IMR-90 (cell line): ENCODE measurements at regions not wholly inside any gene's neighbourhood (a gene's known extent, or its start where the extent isn't known, plus 50 kb on each side); places are given as distances from the start of the nearest gene placed in this dataset.

Experiments used
- ATAC-seq: fragments of 200-7000 bp; cut with Tn5 transposase; 2 replicates; pipeline ENCODE4 v1.9.1; 2020; ENCODE audit warnings: low read depth, mild to moderate bottlenecking, moderate library complexity
- BruUV-seq: library from RNA; stranded (reverse); fragments of 400-500 nt; replicated peaks from 2 replicates; lab custom pipeline; 2021; lab: Mats Ljungman, UMichigan
- CTCF ChIA-PET: fragments of 300-600 bp; formaldehyde crosslinking; extraction: SDS; loops from one replicate; lab custom pipeline; 2021; ENCODE audit warnings: antibody characterized with exemption; lab: Yijun Ruan, JAX
- POLR2A ChIA-PET: fragments of 300-600 bp; sonication (Branson Sonifier 250); formaldehyde crosslinking; loops from one replicate; lab custom pipeline; 2022; ENCODE audit warnings: antibody characterized with exemption; ENCODE audit not compliant: unreplicated experiment; lab: Charles Lee
- DNase-seq: peaks from one replicate; pipeline ENCODE4 v3.0.0; 2013
- H2AFZ ChIP-seq: replicated peaks from 2 replicates; pipeline ENCODE3; 2013; ENCODE audit warnings: low read length, mild to moderate bottlenecking; ENCODE audit not compliant: poor library complexity
- H2AK5ac ChIP-seq: 2 replicates; pipeline ENCODE4 v1.6.1; 2013; ENCODE audit warnings: low read depth, low read length, inconsistent platforms
- H2AK9ac ChIP-seq: replicated peaks from 2 replicates; pipeline ENCODE3; 2013; ENCODE audit warnings: mild to moderate bottlenecking, low read depth, low read length, moderate library complexity; ENCODE audit not compliant: poor library complexity
- H2BK120ac ChIP-seq: 2 replicates; pipeline ENCODE4 v1.6.1; 2013; ENCODE audit warnings: low read depth, low read length, inconsistent platforms
- H2BK15ac ChIP-seq: 3 replicates; pipeline ENCODE4 v1.6.1; 2013; ENCODE audit warnings: low read depth, low read length, inconsistent platforms
- H2BK20ac ChIP-seq: 2 replicates; pipeline ENCODE4 v1.6.1; 2013; ENCODE audit warnings: low read depth, mild to moderate bottlenecking, inconsistent platforms, low read length, moderate library complexity
- H2BK5ac ChIP-seq: 2 replicates; pipeline ENCODE4 v1.6.1; 2013; ENCODE audit warnings: mild to moderate bottlenecking, low read depth, low read length, inconsistent platforms; ENCODE audit not compliant: poor library complexity, severe bottlenecking
- H3K14ac ChIP-seq: replicated peaks from 2 replicates; pipeline ENCODE4 v1.6.1; 2013; ENCODE audit warnings: low read depth, low read length, inconsistent platforms
- H3K18ac ChIP-seq: 2 replicates; pipeline ENCODE4 v1.6.1; 2013; ENCODE audit warnings: low read depth, low read length, control low read depth
- H3K23ac ChIP-seq: 2 replicates; pipeline ENCODE4 v1.6.1; 2013; ENCODE audit warnings: low read depth, low read length, inconsistent platforms
- H3K27ac ChIP-seq: 2 replicates; pipeline ENCODE4 v1.5.1; 2013; ENCODE audit warnings: mild to moderate bottlenecking, control low read depth, low read length; ENCODE audit not compliant: insufficient read depth
- H3K27me3 ChIP-seq: 2 replicates; pipeline ENCODE4 v1.6.1; 2013; ENCODE audit warnings: low read length; ENCODE audit not compliant: control insufficient read depth, insufficient read depth
- H3K36me3 ChIP-seq: 2 replicates; pipeline ENCODE4 v1.6.1; 2013; ENCODE audit warnings: low read length, mixed read lengths; ENCODE audit not compliant: control insufficient read depth, insufficient read depth
- H3K4ac ChIP-seq: 2 replicates; pipeline ENCODE4 v1.6.1; 2013; ENCODE audit warnings: low read depth, low read length, inconsistent platforms
- H3K4me1 ChIP-seq: 2 replicates; pipeline ENCODE4 v1.6.1; 2013; ENCODE audit warnings: low read length, mixed read lengths; ENCODE audit not compliant: control insufficient read depth, insufficient read depth
- H3K4me2 ChIP-seq: 2 replicates; pipeline ENCODE4 v1.6.1; 2013; ENCODE audit warnings: low read depth, mild to moderate bottlenecking, control low read depth, low read length, moderate library complexity
- H3K4me3 ChIP-seq: 2 replicates; pipeline ENCODE4 v1.5.1; 2013; ENCODE audit warnings: low read depth, mild to moderate bottlenecking, control low read depth, low read length, moderate library complexity; ENCODE audit not compliant: insufficient read depth
- H3K56ac ChIP-seq: 2 replicates; pipeline ENCODE4 v1.6.1; 2013; ENCODE audit warnings: low read length, inconsistent platforms; ENCODE audit not compliant: insufficient read depth; ENCODE audit errors: extremely low read depth
- H3K79me1 ChIP-seq, 2 experiments: 2 replicates each; pipeline ENCODE4 v1.6.1; 2013; ENCODE audit warnings: low read length in 2 of 2, inconsistent platforms in 1 of 2, low read depth in 1 of 2
- H3K9ac ChIP-seq: 2 replicates; pipeline ENCODE4 v1.6.1; 2013; ENCODE audit warnings: low read depth, low read length, control low read depth
- H3K9me1 ChIP-seq: 2 replicates; pipeline ENCODE4 v1.6.1; 2013; ENCODE audit warnings: low read length, inconsistent platforms; ENCODE audit not compliant: insufficient read depth
- H3K9me3 ChIP-seq: 2 replicates; pipeline ENCODE4 v1.6.1; 2013; ENCODE audit warnings: low read length; ENCODE audit not compliant: control insufficient read depth, insufficient read depth
- H4K20me1 ChIP-seq: 2 replicates; pipeline ENCODE4 v1.6.1; 2013; ENCODE audit warnings: low read length, inconsistent platforms; ENCODE audit not compliant: insufficient read depth
- H4K5ac ChIP-seq: 2 replicates; pipeline ENCODE4 v1.6.1; 2013; ENCODE audit warnings: mild to moderate bottlenecking, low read depth, low read length, control low read depth
- H4K8ac ChIP-seq, 2 experiments: 2 replicates each; pipeline ENCODE4 v1.6.1; 2013; ENCODE audit warnings: low read depth in 2 of 2, low read length in 2 of 2, control low read depth in 1 of 2, inconsistent platforms in 1 of 2
- H4K91ac ChIP-seq: 2 replicates; pipeline ENCODE4 v1.6.1; 2013; ENCODE audit warnings: low read depth, low read length, inconsistent platforms; ENCODE audit not compliant: insufficient read depth
- MAFK ChIP-seq: IDR thresholded peaks from 2 replicates; pipeline ENCODE4 v1.6.1; 2012; ENCODE audit warnings: low read depth, low read length, improper control_type of control experiment
- MAZ ChIP-seq: IDR thresholded peaks from 2 replicates; pipeline ENCODE4 v1.6.1; 2012; ENCODE audit warnings: low read depth, mild to moderate bottlenecking, low read length, improper control_type of control experiment, moderate library complexity, borderline replicate concordance
- RAD21 ChIP-seq: IDR thresholded peaks from 2 replicates; pipeline ENCODE4 v1.6.1; 2012; ENCODE audit warnings: low read length, improper control_type of control experiment
- RCOR1 ChIP-seq: IDR thresholded peaks from 2 replicates; pipeline ENCODE4 v1.6.1; 2012; ENCODE audit warnings: mild to moderate bottlenecking, low read length, improper control_type of control experiment; ENCODE audit not compliant: insufficient replicate concordance
- RFX5 ChIP-seq: IDR thresholded peaks from 2 replicates; pipeline ENCODE4 v1.8.0; 2012; ENCODE audit warnings: low read depth, mild to moderate bottlenecking, low read length, moderate library complexity
- WGBS, 2 experiments: methylation state at CpG; one replicate each; pipeline versions ENCODE4 v1.1.5 to v1.1.7; 2013; ENCODE audit warnings: missing lambda C conversion rate in 2 of 2; ENCODE audit not compliant: insufficient read length in 1 of 2; ENCODE audit errors: extremely low coverage in 2 of 2; 5-methylcytosine and 5-hydroxymethylcytosine counted together
- dilution Hi-C: fragments of 300-500 bp; cut with HindIII; formaldehyde crosslinking; loops from one replicate; pipeline ENCODE4 v1.14.3; 2018; ENCODE audit warnings: low sequenced_read_pairs; ENCODE audit not compliant: unreplicated experiment
- in situ Hi-C: fragments of 300-500 bp; cut with MboI; formaldehyde crosslinking; loops from 3 replicates; pipeline ENCODE4 v1.14.3; 2019; ENCODE audit warnings: low sequenced_read_pairs, inconsistent platforms, mixed read lengths
- intact Hi-C: fragments of 100-400 bp; cut with micrococcal nuclease; formaldehyde crosslinking; loops from 2 replicates; pipeline ENCODE4 v1.10.0; 2022
- TF ChIP-seq, protein P1 (sequence below): conservative IDR thresholded peaks from 2 replicates; pipeline ENCODE4 v1.5.1; 2012; ENCODE audit warnings: mild to moderate bottlenecking, low read depth, low read length, improper control_type of control experiment

GRCh38 chr5:68490406-68490805, 274.9 kb downstream of the PIK3R1 start:
- no peak overlapping the region for H3K9ac ChIP-seq
- no peaks in the 10 kb centered on the region for H3K36me3 ChIP-seq
- dilution Hi-C loops (no loop called here), in situ Hi-C loops (no loop called here), intact Hi-C loops (no loop called here)
- H3K9me1 ChIP-seq = no peaks in the 10 kb centered on the region
- H3K23ac ChIP-seq = no peak overlapping the region
- no peak overlapping the region for H3K27ac ChIP-seq
- BruUV-seq = no TSS peak
- H4K5ac ChIP-seq = no peak overlapping the region
- no peak overlapping the region; the same call in 1 of the 2 replicates for H3K18ac ChIP-seq
- H2BK15ac ChIP-seq = no peak overlapping the region
- ATAC-seq (no peak), DNase-seq (no peak)
- no peak overlapping the region for H2BK5ac ChIP-seq
- H4K91ac ChIP-seq = no peak overlapping the region
- H3K14ac ChIP-seq = no peak overlapping the region
- H2AFZ ChIP-seq = no peak overlapping the region
- H3K4me1 ChIP-seq = peaks cover 3% of the 10 kb centered on the region; the same call in 1 of the 2 replicates
- 80% methylated on average over 1 of the region's 2 CpGs; no CpG with 5 or more reads in 1 of the 2 experiments for WGBS, 2 experiments
- H3K79me1 ChIP-seq = no peaks in the 10 kb centered on the region
- H3K56ac ChIP-seq = no peak overlapping the region
- ChIA-PET POLR2A (no interaction called here), CTCF (interaction anchor here (0.7 kb wide), 1 partner anchor 55 kb away, joined by 3 read pairs; no protein-coding TSS in a partner anchor)
- H4K20me1 ChIP-seq = no peaks in the 10 kb centered on the region
- H3K4me3 ChIP-seq = no peak overlapping the region
- H2BK120ac ChIP-seq = no peak overlapping the region
- H4K8ac ChIP-seq = no peak overlapping the region
- no peaks in the 10 kb centered on the region for H3K27me3 ChIP-seq
- no peak overlapping the region for H2AK9ac ChIP-seq
- TF ChIP-seq, protein P1, sequence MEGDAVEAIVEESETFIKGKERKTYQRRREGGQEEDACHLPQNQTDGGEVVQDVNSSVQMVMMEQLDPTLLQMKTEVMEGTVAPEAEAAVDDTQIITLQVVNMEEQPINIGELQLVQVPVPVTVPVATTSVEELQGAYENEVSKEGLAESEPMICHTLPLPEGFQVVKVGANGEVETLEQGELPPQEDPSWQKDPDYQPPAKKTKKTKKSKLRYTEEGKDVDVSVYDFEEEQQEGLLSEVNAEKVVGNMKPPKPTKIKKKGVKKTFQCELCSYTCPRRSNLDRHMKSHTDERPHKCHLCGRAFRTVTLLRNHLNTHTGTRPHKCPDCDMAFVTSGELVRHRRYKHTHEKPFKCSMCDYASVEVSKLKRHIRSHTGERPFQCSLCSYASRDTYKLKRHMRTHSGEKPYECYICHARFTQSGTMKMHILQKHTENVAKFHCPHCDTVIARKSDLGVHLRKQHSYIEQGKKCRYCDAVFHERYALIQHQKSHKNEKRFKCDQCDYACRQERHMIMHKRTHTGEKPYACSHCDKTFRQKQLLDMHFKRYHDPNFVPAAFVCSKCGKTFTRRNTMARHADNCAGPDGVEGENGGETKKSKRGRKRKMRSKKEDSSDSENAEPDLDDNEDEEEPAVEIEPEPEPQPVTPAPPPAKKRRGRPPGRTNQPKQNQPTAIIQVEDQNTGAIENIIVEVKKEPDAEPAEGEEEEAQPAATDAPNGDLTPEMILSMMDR = no peak
- TF ChIP-seq RCOR1 (no peak), MAFK (no peak), RAD21 (no peak), RFX5 (no peak), MAZ (no peak)
- H2BK20ac ChIP-seq = no peak overlapping the region
- H3K4ac ChIP-seq = no peak overlapping the region
- H3K4me2 ChIP-seq = no peak overlapping the region
- no peaks in the 10 kb centered on the region for H3K9me3 ChIP-seq
- H2AK5ac ChIP-seq = no peak overlapping the region
